ENCODE measurements at regions not wholly inside any gene's neighbourhood (a gene's known extent, or its start where the extent isn't known, plus 50 kb on each side); places are given as distances from the start of the nearest gene placed in this dataset.
"Not testable (repeated sequence)": the region's sequence is repeated elsewhere in the genome, so short reads cannot be mapped to it uniquely, and the experiment has no call there.

DNA sequence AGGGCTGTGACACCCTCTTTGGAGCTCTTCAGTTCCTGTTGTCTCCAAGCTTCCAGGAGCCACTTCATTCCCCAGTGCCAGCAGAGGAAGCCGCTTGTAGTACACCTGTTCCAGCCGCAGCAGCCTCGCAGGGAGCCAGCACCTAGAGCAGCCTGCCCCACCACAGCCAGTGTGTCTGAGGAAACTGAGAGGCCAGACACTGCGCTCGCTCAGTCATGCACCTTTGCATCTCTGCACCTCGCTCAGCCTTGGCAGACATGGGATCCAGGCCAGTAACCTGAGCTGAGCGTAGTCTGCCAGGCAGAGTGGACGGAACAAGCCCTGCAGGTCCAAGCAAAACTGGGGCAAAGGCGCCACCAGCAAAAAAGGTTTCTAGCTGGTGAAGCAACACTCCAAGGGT, 1072.1 kb downstream of the JRKL start:
- no peak for DNase-seq

DNA sequence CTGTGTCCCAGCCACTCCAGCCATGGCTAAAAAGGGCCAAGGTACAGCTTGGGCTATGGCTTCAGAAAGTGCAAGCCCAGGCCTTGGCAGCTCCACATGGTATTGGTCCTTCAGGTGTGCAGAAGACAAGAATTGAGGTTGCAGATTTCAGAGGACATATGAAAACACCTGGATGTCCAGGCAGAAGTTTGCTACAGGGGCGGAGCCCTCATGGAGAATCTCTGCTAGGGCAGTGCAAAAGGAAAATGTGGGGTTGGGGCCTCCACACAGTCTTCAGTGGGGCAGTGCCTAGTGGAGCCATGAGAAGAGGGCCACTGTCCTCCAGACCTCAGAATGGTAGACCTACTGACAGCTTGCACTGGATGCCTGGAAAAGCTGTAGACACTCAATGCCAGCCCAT, 1074.1 kb downstream of the JRKL start:
- no peak for DNase-seq

- DNase-seq: no peak
Measured at GRCh38 chr11:97471480-97471879, 1081.7 kb downstream of the JRKL start.

DNA sequence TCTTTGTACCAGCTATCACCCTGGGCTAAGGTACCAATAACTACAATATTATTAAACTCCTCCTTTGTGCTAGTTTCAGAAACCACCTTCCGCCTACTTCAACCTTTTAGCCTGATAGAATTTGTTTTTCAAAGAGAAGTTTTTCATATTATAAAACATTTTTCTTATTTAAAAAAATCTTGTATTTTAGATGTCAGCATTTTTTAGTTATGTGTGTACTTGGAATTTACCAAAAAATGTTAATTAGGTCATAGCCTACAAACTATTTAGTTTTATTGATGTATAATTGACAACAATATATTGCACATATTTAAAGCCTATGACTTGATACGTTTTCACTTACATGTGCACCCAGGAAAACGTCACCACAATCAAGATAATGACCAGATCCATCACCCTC, 1097.6 kb downstream of the JRKL start:
- DNase-seq: no peak

GRCh38 chr11:97498891-97499290, 1109.1 kb downstream of the JRKL start:
- no peak for DNase-seq

DNA sequence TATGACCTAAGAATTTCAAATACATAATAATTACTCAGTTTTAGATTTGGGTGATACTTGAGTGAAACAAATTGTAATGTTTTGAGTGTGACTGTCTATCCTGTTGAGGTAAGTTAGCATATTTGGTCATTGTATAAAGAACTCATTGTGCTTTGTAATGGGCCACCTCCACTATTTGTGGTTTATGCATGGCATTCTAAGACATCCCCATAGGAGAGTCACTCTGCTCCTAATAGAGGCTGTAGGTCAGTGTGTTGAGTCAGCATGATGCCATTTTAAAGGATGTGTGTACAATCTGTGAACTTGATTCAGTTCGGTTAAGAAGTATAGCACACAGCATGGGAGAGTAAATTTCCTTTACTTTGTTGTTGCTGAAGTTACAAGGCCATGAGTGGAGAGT, 1112.4 kb downstream of the JRKL start:
- no peak for DNase-seq

GRCh38 chr11:97506076-97506759, 1116.4 kb downstream of the JRKL start:
- no peak for DNase-seq

- DNase-seq: no peak
Measured at GRCh38 chr11:97514446-97514845, 1124.6 kb downstream of the JRKL start.

- DNase-seq: no peak
Measured at GRCh38 chr11:97516688-97517087, 1126.9 kb downstream of the JRKL start.

DNA sequence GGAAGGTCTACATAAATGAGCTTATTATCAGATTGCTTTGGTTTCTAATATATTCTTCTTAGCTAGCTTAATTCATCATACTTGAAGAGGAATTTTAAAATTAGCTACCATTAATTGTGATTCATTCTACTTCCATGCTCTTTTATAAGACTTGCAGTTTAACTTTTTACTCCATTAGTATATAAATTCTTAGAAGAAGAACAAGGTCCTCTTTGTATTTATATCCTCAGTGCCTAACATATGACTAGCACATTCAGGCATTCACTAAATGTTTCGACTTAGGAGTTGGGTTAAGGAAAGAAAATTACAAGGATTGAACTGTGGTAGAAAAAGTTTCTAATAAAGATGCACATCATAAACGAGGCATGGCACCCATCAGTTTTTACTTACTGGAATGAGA, 1135.5 kb downstream of the JRKL start:
- DNase-seq: no peak

DNA sequence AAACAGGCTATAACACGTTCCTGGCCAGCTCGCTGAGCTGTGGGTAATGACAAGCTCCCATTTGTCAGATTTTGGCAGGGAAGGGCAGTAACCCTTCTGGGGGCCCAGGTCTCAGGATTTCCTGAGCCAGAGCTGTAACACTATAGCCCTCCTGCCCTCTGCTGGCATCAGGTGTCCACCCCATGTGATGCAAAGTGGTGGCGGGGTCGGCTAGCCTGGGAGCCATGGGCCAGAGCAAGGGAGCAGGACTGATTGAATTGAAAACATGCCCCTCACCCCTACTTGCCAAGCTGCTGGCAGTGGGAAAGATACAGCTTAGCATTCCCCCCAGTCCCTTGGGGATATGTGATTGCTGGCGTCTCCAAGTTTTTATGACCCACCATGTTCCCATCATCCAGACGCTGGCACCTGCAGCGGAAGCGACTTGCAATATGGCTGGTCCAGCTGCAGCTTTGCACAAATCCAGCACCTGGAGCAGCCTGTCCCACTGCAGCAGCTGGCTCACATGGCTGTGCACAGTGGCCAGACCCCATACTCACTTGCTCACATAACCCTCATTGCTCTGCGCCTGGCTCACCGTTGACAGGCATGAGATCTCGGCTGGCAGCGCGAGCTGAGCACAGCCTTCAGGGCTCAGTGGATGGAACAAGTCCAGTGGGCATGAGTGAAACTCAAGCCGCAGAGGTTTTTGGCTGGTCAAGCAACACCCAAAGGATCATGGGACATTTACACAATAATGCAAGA, 1147.8 kb downstream of the JRKL start:
- no peak for DNase-seq

DNA sequence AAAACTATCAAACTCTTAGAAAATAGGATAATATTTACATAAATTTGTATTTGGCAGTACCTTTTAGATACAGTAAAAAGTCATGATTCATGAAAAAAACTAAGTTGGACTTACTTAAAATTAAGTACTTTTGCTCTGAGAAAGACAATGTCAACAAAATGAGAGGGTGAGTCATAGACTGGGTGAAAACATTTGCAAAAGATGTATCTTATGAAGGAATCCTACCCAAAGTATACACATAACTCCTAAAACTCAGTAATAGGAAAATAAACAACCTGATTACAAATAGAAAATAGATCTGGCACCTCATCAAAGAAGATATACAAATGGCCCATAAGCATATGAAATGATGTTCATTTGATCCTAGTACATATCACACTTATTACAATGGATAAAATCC, 1154.6 kb downstream of the JRKL start:
- DNase-seq: no peak

DNA sequence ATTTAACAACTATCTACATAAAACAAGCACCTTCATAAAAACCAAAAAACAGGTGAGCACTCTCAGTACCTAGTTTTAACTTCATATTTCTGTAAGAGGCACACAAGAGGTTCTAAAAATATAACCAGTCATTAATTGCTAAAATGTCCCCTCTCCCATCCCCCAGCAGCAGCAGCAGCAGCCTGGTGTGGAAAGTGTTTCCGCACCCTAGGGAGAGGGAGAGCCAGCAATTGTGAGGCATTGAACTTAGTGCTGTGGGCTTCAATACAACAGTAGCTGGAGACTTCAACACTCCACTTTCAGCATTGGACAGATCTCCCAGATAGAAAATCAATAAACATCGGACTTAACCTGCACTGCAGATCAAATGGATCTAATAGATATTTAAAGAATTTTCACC, 1158.5 kb downstream of the JRKL start:
- no peak for DNase-seq

GRCh38 chr11:97557399-97557798, 1167.6 kb downstream of the JRKL start:
- no peak for DNase-seq

DNA sequence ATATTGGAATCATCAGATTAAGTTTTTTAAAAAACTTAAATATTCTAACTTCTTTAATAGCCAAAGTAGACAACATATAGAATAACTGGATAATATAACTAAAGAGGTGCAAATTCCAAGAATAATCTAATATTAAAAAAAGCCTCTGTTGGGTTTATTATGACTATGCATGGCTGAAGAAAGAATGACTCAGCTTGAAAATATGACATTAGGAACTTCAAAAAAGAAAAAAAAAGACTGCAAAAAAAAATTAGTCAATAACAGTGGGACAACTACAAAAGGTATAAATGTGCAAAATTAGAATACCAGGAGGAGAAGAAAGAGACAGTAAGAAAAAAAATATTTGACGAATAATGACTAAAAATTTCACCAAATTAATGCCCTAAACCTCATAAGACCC, 1178.0 kb downstream of the JRKL start:
- no peak for DNase-seq

GRCh38 chr11:97570636-97571035, 1180.8 kb downstream of the JRKL start:
- DNase-seq: no peak

DNA sequence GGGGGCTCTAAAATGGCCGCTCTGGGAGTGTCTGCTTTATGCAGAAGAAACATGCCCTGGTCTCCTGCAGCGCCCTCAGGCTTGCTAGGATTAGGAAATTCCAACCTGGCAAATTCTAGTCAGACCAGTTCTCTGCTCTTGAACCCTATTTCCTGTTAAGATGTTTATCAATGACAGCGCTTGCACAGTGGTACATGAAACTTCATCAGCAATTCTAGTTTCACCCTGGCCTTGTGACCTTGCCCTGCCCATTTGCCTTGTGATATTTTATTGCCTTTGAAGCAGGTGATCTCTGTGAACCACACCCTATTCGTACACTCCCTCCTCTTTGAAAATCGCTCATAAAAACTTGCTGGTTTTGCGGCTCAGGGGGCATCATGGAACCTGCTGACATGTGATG, 1184.0 kb downstream of the JRKL start:
- not testable (repeated sequence) for DNase-seq

- DNase-seq: no peak
Measured at GRCh38 chr11:97574976-97575665, 1185.3 kb downstream of the JRKL start.

GRCh38 chr11:97607291-97608000, 1217.6 kb downstream of the JRKL start:
- DNase-seq: no peak

GRCh38 chr11:97610000-97610399, 1220.2 kb downstream of the JRKL start:
- DNase-seq: no peak

DNA sequence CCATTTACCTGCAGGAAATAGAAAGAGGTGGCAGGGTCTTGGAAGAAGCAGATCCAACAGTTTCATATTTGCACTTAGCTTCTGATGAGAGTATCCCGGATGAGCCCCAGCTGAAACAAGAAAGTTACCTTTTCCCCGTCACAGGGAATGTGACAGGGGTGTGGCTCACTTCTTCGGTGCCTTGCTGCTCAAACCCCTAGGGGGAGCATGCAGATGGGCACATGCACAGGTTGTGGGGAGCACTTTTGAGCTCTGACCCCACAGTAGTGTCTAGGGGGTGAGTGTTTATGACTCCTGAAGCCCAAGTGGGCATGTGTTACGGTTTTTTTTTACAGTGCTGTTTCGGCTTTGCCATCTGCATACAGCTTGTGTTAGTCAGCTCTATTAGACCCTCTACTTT, 1221.0 kb downstream of the JRKL start:
- no peak for DNase-seq

- no peak for DNase-seq
Measured at GRCh38 chr11:97611345-97611744, 1221.5 kb downstream of the JRKL start.

GRCh38 chr11:97614606-97615005, 1224.8 kb downstream of the JRKL start:
- no peak for DNase-seq

DNA sequence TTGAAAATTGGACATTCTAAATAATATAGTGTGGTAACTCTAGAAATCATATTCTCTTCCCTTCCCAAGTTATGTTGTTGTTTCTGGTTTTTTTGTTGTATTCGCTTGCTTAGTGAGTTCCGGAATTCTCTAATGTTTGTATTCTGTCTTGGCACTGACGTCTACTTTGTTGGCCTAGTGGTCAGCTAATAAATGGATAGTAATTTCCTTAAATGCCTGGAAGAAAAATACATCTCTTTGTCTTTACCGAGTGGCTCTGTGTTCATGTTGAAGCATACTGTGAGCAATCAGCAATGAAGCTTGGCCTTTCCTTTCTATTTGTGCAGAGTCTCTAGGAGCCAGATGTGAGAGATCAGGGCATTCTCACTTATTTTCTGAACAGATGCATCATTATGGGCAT, 1225.7 kb downstream of the JRKL start:
- DNase-seq: no peak

All from CD4-positive, alpha-beta T cell treated with Interleukin-21 for 1 hour (primary cell).